ENCODE measurements at regions not wholly inside any gene's neighbourhood (a gene's known extent, or its start where the extent isn't known, plus 50 kb on each side); places are given as distances from the start of the nearest gene placed in this dataset.

DNA sequence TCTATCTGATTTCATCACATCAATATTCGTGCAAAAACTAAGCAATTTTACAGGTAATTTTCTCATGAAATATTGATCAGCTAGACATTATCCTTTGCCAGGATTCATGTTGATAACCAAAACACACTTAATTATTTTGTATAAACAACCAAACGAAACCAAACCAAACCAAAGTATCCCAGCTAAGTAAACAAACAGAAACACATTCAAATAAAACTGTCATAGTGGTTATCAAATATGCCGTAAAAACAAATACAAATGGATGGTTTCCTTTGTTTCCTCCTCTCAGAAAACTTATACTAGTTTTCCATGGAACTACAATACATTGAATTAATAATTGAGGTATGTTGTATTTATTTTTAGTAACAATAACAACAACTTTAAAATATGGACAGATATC lies 777.4 kb downstream of the DSC3 start:
- Histone ChIP-seq H2BK5ac (ENCODE audit: insufficient read length, low read length) (no peak overlapping the region), H2BK12ac (ENCODE audit: insufficient read length, low read depth, low read length) (no peak overlapping the region), H2AK5ac (ENCODE audit: insufficient read length, low read length) (no peak overlapping the region), H3K23me2 (ENCODE audit: insufficient read length, low read depth, low read length, poor library complexity, severe bottlenecking) (no peaks in the 10 kb centered on the region), H3K23ac (ENCODE audit: insufficient read length, low read depth, low read length) (no peak overlapping the region), H2AFZ (ENCODE audit: low read length) (no peak overlapping the region), H3K4me2 (ENCODE audit: insufficient read depth, insufficient read length, low read length) (no peak overlapping the region), H2BK120ac (ENCODE audit: low read depth, low read length, poor library complexity, severe bottlenecking) (no peak overlapping the region), H4K5ac (ENCODE audit: insufficient read length, low read depth, low read length) (no peak overlapping the region), H3K9ac (ENCODE audit: extremely low read depth, insufficient read length, low read length) (no peak overlapping the region), H3K9me3 (ENCODE audit: control insufficient read depth, low read depth, low read length) (no peaks in the 10 kb centered on the region), H2BK15ac (ENCODE audit: low read depth, low read length) (no peak overlapping the region), H3K79me2 (ENCODE audit: insufficient read depth, low read length) (no peaks in the 10 kb centered on the region), H3K27ac (ENCODE audit: insufficient read length, low read depth, low read length) (no peak overlapping the region), H4K8ac (replicated peaks; ENCODE audit: insufficient read length, low read depth, low read length) (no peak overlapping the region), H3T11ph (ENCODE audit: low read length) (no peak overlapping the region), H2BK20ac (ENCODE audit: low read depth, low read length, poor library complexity, severe bottlenecking) (no peak overlapping the region), H3K4me1 (ENCODE audit: insufficient read depth, low read length) (no peaks in the 10 kb centered on the region), H3K14ac (ENCODE audit: insufficient read depth, low read length) (no peak overlapping the region), H3K18ac (ENCODE audit: insufficient read length, low read depth, low read length) (no peak overlapping the region), H3K4ac (ENCODE audit: low read depth, low read length) (no peak overlapping the region), H3K27me3 (ENCODE audit: insufficient read depth, low read length) (no peaks in the 10 kb centered on the region), H3K79me1 (ENCODE audit: insufficient read depth, low read depth, low read length, poor library complexity, severe bottlenecking) (no peaks in the 10 kb centered on the region), H4K91ac (ENCODE audit: insufficient read length, low read depth, low read length) (no peak overlapping the region), H3K56ac (ENCODE audit: insufficient read length, low read depth, low read length) (no peak overlapping the region), H4K20me1 (ENCODE audit: control insufficient read depth, insufficient read depth, insufficient read length) (no peaks in the 10 kb centered on the region)
- Mint-ChIP-seq H3K4me1 (no peaks in the 10 kb centered on the region), H3K27me3 (ENCODE audit: low read depth) (no peaks in the 10 kb centered on the region), H3K27ac (no peak overlapping the region), H3K4me3 (no peak overlapping the region), H3K9me3 (no peaks in the 10 kb centered on the region), H3K36me3 (ENCODE audit: insufficient read depth in 1 of 3, low read depth in 3 of 3) (no peaks in the 10 kb centered on the region)
- DNase-seq = no peak
- TF ChIP-seq, protein P1, sequence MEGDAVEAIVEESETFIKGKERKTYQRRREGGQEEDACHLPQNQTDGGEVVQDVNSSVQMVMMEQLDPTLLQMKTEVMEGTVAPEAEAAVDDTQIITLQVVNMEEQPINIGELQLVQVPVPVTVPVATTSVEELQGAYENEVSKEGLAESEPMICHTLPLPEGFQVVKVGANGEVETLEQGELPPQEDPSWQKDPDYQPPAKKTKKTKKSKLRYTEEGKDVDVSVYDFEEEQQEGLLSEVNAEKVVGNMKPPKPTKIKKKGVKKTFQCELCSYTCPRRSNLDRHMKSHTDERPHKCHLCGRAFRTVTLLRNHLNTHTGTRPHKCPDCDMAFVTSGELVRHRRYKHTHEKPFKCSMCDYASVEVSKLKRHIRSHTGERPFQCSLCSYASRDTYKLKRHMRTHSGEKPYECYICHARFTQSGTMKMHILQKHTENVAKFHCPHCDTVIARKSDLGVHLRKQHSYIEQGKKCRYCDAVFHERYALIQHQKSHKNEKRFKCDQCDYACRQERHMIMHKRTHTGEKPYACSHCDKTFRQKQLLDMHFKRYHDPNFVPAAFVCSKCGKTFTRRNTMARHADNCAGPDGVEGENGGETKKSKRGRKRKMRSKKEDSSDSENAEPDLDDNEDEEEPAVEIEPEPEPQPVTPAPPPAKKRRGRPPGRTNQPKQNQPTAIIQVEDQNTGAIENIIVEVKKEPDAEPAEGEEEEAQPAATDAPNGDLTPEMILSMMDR (conservative IDR thresholded peaks at IDR 0.05) = no peak
- no CpG with 5 or more reads among the region's 3 CpGs for WGBS (ENCODE audit: extremely low coverage, insufficient read length, low lambda C conversion rate)
